ENCODE measurements at regions not wholly inside any gene's neighbourhood (a gene's known extent, or its start where the extent isn't known, plus 50 kb on each side); places are given as distances from the start of the nearest gene placed in this dataset.

DNA sequence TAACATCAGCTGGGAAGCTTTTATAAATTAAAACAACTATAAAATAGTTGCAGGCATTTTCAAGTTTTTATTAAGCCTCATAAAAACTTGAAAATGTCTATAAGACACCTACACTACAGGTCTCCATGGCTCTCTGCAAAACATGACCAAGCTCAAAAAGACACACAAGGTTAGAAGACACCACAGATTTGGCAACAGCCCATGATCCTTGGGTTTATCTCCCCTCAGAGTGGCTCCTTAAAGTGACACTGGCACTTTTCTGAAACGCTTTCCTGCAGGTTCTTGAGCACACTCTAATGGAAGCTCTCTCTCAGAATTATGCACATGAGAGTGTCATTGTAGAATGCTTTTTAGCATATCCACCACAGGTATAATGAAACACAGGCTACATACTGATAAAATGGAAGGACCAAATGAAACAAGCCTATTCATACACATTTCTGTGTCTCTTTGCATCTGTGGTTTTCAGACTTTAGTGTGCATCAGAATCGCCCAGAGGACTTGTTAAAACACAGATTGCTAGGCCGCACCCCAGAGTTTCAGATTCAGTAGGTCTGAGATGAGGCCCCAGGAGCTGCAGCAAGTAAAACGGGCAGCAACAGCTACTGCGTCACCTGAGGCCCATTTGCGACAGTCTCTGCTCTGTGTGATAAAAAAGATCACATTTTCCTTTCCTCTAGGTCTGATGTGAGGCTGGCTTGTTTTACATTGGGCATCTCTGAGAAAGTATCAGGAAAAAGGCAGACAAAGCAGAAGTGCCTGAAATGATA, 75.0 kb upstream of the WSB1 start:
- H3K4me3 ChIP-seq (ENCODE audit: low read depth, low read length) = no peak overlapping the region
- DNase-seq (ENCODE audit: low read depth) = no peak
- no peak for TF ChIP-seq POLR2A (IDR thresholded peaks at IDR 0.05; ENCODE audit: extremely low read depth, insufficient read length)
- TF ChIP-seq MYC (IDR thresholded peaks at IDR 0.05; ENCODE audit: low read depth, low read length) = no peak
- TF ChIP-seq, protein P1, sequence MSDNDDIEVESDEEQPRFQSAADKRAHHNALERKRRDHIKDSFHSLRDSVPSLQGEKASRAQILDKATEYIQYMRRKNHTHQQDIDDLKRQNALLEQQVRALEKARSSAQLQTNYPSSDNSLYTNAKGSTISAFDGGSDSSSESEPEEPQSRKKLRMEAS (IDR thresholded peaks at IDR 0.05; ENCODE audit: low read depth, low read length) = no peak
- TF ChIP-seq, protein P2, sequence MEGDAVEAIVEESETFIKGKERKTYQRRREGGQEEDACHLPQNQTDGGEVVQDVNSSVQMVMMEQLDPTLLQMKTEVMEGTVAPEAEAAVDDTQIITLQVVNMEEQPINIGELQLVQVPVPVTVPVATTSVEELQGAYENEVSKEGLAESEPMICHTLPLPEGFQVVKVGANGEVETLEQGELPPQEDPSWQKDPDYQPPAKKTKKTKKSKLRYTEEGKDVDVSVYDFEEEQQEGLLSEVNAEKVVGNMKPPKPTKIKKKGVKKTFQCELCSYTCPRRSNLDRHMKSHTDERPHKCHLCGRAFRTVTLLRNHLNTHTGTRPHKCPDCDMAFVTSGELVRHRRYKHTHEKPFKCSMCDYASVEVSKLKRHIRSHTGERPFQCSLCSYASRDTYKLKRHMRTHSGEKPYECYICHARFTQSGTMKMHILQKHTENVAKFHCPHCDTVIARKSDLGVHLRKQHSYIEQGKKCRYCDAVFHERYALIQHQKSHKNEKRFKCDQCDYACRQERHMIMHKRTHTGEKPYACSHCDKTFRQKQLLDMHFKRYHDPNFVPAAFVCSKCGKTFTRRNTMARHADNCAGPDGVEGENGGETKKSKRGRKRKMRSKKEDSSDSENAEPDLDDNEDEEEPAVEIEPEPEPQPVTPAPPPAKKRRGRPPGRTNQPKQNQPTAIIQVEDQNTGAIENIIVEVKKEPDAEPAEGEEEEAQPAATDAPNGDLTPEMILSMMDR (IDR thresholded peaks at IDR 0.05; ENCODE audit: low read depth, low read length) = no peak

DNA sequence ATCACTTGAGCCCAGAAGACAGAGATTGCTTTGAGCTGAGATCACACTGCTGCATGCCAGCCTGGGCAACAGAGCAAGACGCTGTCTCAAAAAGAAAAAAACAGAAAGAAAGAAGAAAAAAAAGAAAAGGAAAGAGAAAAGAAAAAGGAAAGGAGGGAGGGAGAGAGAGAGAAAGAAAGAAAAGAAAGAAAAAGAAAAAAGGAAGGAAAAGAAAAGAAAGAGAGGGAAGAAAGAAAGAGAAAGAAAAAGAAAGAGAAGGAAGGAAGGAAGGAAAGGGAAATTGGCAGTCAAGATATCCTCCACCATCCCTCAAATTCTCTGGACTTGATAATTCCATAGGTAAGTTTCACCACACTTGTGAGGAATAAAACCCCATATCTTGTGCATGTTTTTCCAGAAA, 71.4 kb upstream of the WSB1 start:
- DNase-seq (ENCODE audit: low read depth) = no peak
- TF ChIP-seq MYC (IDR thresholded peaks at IDR 0.05; ENCODE audit: low read depth, low read length) = no peak
- TF ChIP-seq, protein P2 (IDR thresholded peaks at IDR 0.05; ENCODE audit: low read depth, low read length) = no peak
- TF ChIP-seq POLR2A (IDR thresholded peaks at IDR 0.05; ENCODE audit: extremely low read depth, insufficient read length) = no peak
- TF ChIP-seq, protein P1 (IDR thresholded peaks at IDR 0.05; ENCODE audit: low read depth, low read length) = no peak
- no peak overlapping the region for H3K4me3 ChIP-seq (ENCODE audit: low read depth, low read length)

DNA sequence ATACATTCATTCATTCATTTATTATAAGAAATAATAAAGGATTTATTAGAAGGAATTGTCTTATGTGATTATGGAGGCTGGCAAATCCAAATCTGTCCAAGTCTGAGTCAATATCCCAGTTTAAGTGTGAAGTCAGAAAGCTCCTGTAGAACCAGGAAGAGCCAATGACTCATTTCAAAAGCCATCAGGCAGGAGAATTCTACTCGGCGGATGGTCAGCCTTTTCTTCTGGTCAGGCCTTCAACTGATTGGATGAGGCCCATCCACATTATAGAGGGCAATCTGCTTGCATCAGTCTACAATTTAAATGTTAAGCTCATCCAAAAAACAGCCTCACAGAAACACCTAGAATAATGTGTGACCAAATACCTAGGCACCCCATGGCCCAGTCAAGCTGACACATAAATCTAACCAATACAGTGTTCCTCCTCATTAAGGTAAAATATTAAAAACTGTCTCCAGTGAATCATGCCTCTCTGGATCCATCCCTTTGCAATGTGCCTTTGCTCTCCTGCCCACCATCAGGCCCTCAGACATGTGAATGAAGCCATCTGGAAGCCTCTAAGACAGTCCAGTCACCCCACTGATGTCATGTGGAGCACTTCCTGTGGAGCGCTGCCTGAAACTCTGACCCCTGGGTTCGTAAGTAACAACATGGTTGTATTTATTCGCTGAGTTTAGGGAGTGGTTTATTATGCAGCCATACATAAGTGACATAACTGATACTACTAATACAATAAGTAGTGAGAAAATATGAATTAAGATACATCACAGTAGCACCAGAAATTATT, 69.2 kb upstream of the WSB1 start:
- TF ChIP-seq, protein P1 (IDR thresholded peaks at IDR 0.05; ENCODE audit: low read depth, low read length) = no peak
- TF ChIP-seq, protein P2 (IDR thresholded peaks at IDR 0.05; ENCODE audit: low read depth, low read length) = no peak
- TF ChIP-seq MYC (IDR thresholded peaks at IDR 0.05; ENCODE audit: low read depth, low read length) (no peak), POLR2A (IDR thresholded peaks at IDR 0.05; ENCODE audit: extremely low read depth, insufficient read length) (no peak)
- no peak overlapping the region for H3K4me3 ChIP-seq (ENCODE audit: low read depth, low read length)
- DNase-seq (ENCODE audit: low read depth) = no peak

DNA sequence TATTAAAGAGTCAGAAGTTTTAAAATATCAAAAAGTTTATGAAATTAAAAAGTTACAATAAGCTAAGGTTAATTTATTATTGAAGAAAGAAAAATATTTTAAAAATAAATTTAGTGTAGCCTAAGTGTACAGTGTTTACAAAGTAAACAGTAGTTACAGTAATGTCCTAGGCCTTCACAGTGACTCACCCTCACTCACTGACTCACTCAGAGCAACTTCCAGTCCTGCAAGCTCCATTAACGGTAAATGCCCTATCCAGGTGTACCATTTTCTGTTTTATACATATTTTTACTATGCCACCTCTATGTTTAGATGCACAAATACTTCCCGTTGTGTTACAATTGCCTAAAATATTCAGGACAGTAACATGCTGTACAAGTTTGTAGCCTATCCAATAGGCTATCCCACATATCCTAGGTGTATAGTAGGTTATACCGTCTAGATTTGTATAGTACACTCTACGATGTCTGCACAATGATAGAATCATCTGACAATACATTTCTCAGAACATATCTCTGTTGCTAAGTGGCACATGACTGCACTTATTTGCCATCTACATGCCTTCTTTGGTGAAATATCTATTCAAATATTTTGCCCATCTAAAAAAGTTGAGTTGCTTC, 67.2 kb upstream of the WSB1 start:
- DNase-seq (ENCODE audit: low read depth) = no peak
- no peak overlapping the region for H3K4me3 ChIP-seq (ENCODE audit: low read depth, low read length)
- no peak for TF ChIP-seq MYC (IDR thresholded peaks at IDR 0.05; ENCODE audit: low read depth, low read length)
- TF ChIP-seq POLR2A (IDR thresholded peaks at IDR 0.05; ENCODE audit: extremely low read depth, insufficient read length) = no peak
- TF ChIP-seq, protein P2 (IDR thresholded peaks at IDR 0.05; ENCODE audit: low read depth, low read length) = no peak
- TF ChIP-seq, protein P1 (IDR thresholded peaks at IDR 0.05; ENCODE audit: low read depth, low read length) = no peak

DNA sequence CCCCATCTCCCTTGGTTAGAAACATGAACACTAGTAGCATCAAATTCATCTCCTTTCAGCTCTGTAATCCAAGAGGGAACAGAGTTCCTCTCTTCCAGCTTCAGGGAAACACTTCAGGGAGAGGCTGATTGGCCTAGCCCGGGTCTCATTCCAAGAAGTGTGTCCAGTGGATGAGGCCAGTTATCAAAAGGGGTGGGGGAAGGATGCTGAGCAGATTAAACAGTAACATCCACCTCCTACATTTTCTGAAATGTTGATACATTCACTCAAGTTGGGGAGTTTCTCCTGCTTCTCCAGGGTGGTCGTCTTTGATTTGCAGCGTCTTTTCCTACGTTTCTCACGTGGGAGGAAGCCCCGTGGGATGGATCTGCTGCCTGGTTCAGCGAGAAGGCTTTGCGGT, 62.9 kb upstream of the WSB1 start:
- no peak overlapping the region for H3K4me3 ChIP-seq (ENCODE audit: low read depth, low read length)
- TF ChIP-seq, protein P2 (IDR thresholded peaks at IDR 0.05; ENCODE audit: low read depth, low read length) = no peak
- no peak for DNase-seq (ENCODE audit: low read depth)

All from NB4 (cell line).